Activated CD4-positive, alpha-beta memory T cell treated with anti-CD3 and anti-CD28 coated beads, Interleukin-2, amount 10 ng/mL, durations not matched to agents 7 days and 5 days (primary cell): ENCODE measurements at regions not wholly inside any gene's neighbourhood (a gene's known extent, or its start where the extent isn't known, plus 50 kb on each side); places are given as distances from the start of the nearest gene placed in this dataset.

Experiments used
- CTCF ChIA-PET: fragments of 350-600 bp; sonication (Branson Sonifier 250); formaldehyde crosslinking; loops from one replicate; lab custom pipeline; 2021; ENCODE audit warnings: antibody characterized with exemption, inconsistent platforms; lab: Charles Lee
- POLR2A ChIA-PET: fragments of 350-600 bp; sonication (Branson Sonifier 250); formaldehyde crosslinking; loops from one replicate; lab custom pipeline; 2021; ENCODE audit warnings: antibody characterized with exemption; lab: Charles Lee
- DNase-seq: peaks from one replicate; pipeline ENCODE4 v3.0.0-alpha.2; 2020
- H3K27ac Mint-ChIP-seq: one replicate; pipeline ENCODE4 v1.8.0; 2021; ENCODE audit warnings: mild to moderate bottlenecking, mixed read lengths
- H3K27me3 Mint-ChIP-seq: one replicate; pipeline ENCODE4 v1.8.0; 2021; ENCODE audit warnings: mixed read lengths
- H3K36me3 Mint-ChIP-seq: one replicate; pipeline ENCODE4 v1.8.0; 2021; ENCODE audit warnings: low read depth, mixed read lengths
- H3K4me1 Mint-ChIP-seq: one replicate; pipeline ENCODE4 v1.8.0; 2021; ENCODE audit warnings: mixed read lengths
- H3K4me3 Mint-ChIP-seq: one replicate; pipeline ENCODE4 v1.8.0; 2021; ENCODE audit warnings: mild to moderate bottlenecking, mixed read lengths
- H3K9me3 Mint-ChIP-seq: one replicate; pipeline ENCODE4 v1.8.0; 2021; ENCODE audit warnings: mixed read lengths

DNA sequence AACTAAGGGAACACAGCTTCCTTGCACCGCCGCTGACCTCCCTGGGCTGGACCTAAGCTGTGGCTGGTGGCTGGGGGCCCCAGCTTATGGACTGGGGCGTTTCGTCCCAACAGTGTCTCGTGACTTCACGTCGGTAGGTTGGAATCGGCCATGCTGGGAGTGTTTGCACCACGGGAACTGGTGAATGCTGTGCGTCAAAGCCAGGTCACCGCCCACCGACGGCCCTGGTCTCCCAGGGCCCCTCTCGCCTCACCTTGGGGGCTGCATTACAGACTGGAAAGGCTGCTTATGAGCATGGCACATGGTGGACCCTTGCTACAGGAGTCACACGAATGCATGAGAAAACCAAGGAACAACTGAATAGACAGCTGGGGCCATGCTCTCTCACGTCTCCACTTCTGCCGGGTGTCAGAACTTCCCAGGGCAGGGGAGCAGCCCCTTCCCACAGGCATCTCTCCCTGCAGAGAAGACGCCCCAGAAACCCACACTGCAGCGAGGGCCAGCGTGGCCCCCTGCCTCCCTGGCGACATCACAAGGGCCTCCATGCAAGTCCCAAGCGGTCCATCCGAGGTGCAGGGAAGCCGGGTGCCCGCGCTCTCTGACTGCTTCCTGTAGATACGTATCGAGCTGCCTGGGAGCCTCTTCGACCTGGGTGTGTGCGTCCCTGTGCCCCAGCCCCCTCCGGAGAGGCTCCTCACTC lies 81.7 kb downstream of the SIK1 start:
- peaks cover 8% of the 10 kb centered on the region for H3K4me1 Mint-ChIP-seq
- ChIA-PET POLR2A (no interaction called here), CTCF (no interaction called here)
- no peaks in the 10 kb centered on the region for H3K27me3 Mint-ChIP-seq
- H3K9me3 Mint-ChIP-seq, result no peaks in the 10 kb centered on the region
- DNase-seq, result no peak
- H3K36me3 Mint-ChIP-seq, result no peaks in the 10 kb centered on the region
- no peak overlapping the region for H3K4me3 Mint-ChIP-seq
- H3K27ac Mint-ChIP-seq, result no peak overlapping the region

DNA sequence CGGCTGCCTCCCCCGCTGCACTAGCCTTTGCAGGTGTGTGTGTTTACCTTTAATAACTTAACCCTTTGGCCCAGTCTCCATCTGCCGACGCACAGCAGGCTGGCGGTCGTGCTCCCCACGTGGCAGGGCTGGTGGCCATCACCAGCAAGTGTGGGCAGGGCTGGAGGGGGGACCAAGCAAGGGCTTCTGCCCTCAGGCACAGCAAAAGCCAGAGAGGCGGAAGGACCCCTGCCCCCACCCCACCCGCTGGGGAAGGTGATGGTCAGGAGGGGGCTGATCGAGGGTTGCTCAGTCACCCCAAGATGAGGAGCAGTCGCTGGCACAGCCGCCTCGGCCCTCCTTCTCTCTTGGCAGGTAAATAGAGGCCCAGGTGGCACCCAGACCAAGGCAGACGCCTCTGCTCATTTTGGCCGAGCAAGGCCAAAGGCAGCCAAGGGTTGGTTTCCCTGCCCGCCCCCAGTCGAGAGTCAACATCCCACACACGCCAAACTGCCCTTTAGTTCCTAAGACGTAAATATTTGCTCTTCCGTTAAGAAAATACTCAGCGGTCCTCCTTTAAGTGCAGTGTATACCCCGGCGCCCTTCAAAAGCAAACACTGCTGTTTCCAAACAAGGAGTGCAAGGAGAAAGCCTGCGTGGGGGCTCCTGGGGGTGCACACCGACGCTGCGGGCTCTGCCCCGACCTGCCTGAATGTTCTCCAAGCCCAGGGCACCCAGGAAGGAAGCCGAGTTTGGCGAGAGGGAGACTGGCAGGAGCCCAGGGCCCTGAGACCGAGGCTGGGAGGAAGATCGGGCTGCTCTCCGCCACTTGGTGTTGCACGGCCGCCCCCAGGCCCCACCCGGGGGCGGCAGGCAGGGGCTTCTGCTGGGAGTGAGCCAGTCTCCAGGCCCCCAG lies 82.7 kb downstream of the SIK1 start:
- H3K27me3 Mint-ChIP-seq, result no peaks in the 10 kb centered on the region
- no peak overlapping the region for H3K4me3 Mint-ChIP-seq
- ChIA-PET POLR2A (no interaction called here), CTCF (no interaction called here)
- DNase-seq, result no peak
- H3K27ac Mint-ChIP-seq, result no peak overlapping the region
- H3K9me3 Mint-ChIP-seq, result no peaks in the 10 kb centered on the region
- H3K36me3 Mint-ChIP-seq, result no peaks in the 10 kb centered on the region
- H3K4me1 Mint-ChIP-seq, result peaks cover 8% of the 10 kb centered on the region

GRCh38 chr21:43343095-43343991 lies 83.6 kb downstream of the SIK1 start:
- no peak overlapping the region for H3K4me3 Mint-ChIP-seq
- DNase-seq, result no peak
- no peak overlapping the region for H3K27ac Mint-ChIP-seq
- ChIA-PET CTCF (no interaction called here), POLR2A (no interaction called here)
- H3K36me3 Mint-ChIP-seq, result no peaks in the 10 kb centered on the region
- no peaks in the 10 kb centered on the region for H3K27me3 Mint-ChIP-seq
- peaks cover 10% of the 10 kb centered on the region for H3K4me1 Mint-ChIP-seq
- no peaks in the 10 kb centered on the region for H3K9me3 Mint-ChIP-seq

DNA sequence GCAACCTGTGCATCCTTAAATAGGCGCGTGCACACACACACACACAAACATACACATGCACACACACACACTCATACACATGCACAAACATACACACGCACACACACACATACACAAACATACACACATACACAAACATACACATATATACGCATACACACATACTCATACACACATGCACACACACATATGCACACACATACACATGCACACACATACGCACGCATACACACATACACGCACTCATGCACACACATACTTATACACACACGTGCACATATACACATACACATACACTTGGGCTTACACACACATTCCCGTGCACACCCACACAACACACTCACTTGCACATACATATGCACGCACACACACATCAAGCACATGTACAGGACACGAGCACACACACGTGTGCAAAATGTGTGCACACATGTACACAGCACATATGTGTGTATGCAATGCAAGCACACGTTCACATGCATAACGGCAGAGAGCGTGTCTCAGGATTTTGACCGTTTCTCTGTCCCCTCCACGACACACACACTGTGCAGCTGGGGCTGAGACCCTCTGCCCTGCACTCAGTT lies 84.5 kb downstream of the SIK1 start:
- CTCF ChIA-PET, result no interaction called here
- POLR2A ChIA-PET, result no interaction called here
- H3K27ac Mint-ChIP-seq, result no peak overlapping the region
- H3K36me3 Mint-ChIP-seq, result peaks cover 5% of the 10 kb centered on the region
- no peak for DNase-seq
- H3K9me3 Mint-ChIP-seq, result peaks cover 6% of the 10 kb centered on the region
- H3K27me3 Mint-ChIP-seq, result no peaks in the 10 kb centered on the region
- H3K4me3 Mint-ChIP-seq, result no peak overlapping the region
- peaks cover 13% of the 10 kb centered on the region for H3K4me1 Mint-ChIP-seq

DNA sequence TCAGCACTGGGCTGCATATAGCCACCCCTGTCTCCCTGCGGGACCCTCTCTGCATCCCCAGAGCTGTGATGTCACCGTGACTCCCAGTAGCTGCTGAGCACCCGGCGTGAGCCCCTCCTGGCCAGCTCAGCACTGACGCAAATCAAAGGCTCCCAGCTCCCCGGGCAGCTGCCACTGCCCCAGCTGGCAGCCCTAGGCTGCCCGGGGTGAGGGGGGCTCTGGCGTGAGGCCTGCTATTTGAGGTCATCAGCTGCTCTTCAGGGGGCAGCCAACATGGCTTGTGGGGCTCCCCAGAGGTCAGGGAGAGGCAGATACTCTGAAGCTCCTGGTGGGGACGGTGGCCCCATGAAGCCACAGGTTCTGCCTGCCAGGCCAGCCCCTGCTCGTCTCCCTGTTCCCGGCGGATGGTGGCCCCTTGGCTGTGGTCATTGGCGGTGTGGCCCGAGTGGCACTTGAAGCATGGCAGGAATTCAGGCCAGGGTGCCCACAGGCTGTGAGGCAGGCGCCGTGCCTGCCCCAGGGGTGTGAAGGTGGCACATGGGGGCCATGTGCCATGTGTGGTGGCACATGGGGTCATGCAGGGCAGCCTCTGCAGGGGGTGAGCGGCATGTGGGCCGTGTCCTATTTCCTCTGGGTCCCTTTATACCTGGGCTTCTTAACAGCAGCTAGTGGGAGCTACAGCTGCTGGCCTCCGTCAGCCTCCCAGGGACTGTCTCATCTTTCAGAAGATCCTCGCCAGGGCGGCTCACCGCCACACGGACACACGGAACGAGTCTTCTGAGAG lies 85.4 kb downstream of the SIK1 start:
- Mint-ChIP-seq H3K36me3 (peaks cover 9% of the 10 kb centered on the region), H3K9me3 (peaks cover 9% of the 10 kb centered on the region), H3K27me3 (no peaks in the 10 kb centered on the region), H3K4me1 (peaks cover 13% of the 10 kb centered on the region), H3K27ac (no peak overlapping the region), H3K4me3 (no peak overlapping the region)
- no peak for DNase-seq
- ChIA-PET POLR2A (no interaction called here), CTCF (no interaction called here)

DNA sequence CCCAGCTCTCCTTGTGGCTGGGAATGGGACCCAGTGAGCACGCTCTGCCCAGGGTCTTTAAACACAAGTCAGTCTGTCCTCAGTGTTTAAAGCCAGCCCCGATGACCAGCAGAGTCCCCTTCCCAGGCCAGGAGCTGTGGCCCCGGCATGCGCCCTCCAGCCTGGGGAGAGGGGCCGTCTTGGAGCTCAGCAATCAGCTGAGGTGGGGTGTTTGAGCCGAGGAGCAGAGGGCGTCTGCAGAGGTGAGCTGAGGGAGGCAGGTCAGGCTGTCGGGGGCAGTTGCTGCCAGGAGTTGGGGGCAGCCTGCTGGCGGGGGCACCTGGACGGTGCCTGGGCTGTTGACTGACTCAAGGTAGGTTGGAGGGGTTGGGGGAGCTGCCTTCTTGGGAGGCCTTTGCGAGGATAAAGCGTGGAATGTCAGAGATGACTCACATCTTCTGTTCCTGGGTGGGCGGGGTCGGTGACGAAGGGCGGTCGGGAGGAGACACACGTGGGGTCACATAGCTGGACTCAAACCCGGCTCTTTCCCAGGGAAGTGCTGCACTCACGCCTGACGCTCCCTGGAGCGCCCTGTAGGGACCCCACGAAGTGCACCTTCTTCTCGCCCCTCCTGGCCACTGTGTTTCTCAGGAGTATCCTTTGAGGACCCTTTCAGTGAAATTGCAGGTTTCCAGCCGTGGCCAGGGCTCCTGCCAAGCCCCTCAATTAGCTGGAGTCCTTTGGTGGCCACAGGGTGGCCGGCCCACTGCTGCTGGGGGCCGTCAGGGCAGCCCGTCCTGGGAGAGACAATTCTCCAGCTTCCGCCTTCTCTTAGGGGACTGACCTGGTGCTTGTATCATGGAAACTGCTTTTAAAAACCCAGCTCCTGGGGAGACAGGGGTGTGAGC lies 86.2 kb downstream of the SIK1 start:
- no peak for DNase-seq
- no peaks in the 10 kb centered on the region for H3K27me3 Mint-ChIP-seq
- H3K27ac Mint-ChIP-seq, result no peak overlapping the region
- H3K4me3 Mint-ChIP-seq, result no peak overlapping the region
- peaks cover 9% of the 10 kb centered on the region for H3K36me3 Mint-ChIP-seq
- H3K4me1 Mint-ChIP-seq, result peaks cover 6% of the 10 kb centered on the region
- ChIA-PET POLR2A (no interaction called here), CTCF (no interaction called here)
- H3K9me3 Mint-ChIP-seq, result peaks cover 9% of the 10 kb centered on the region

- Mint-ChIP-seq H3K36me3 (peaks cover 9% of the 10 kb centered on the region), H3K27ac (no peak overlapping the region), H3K4me3 (no peak overlapping the region), H3K9me3 (peaks cover 13% of the 10 kb centered on the region), H3K4me1 (peaks cover 5% of the 10 kb centered on the region), H3K27me3 (peaks cover under 1% of the 10 kb centered on the region)
- CTCF ChIA-PET, result no interaction called here
- no peak for DNase-seq
- POLR2A ChIA-PET, result no interaction called here
Observed at GRCh38 chr21:43339668-43340067, 87.3 kb downstream of the SIK1 start.

DNA sequence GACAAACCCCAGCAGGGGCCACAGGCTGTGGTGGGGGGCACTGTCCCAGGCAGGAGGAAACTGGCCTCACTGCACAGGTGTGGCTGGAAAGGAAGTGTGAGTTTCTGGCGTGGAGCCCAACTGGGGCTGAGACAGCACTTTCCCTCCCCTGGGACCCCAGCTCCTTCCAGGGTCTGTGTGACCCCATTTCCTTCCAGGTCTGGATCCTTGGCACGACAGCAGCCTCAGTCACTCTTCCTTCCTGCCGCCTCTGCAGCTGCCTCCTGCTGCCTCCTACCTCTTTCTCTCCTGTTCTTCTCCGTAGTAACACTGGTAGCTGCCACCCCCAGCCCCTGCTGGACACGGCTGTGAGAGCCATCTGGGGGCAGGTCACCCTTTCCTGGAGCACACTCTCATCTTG lies 88.0 kb downstream of the SIK1 start:
- CTCF ChIA-PET, result no interaction called here
- Mint-ChIP-seq H3K4me1 (peaks cover 5% of the 10 kb centered on the region), H3K27me3 (peaks cover 3% of the 10 kb centered on the region), H3K36me3 (peaks cover 12% of the 10 kb centered on the region), H3K4me3 (no peak overlapping the region), H3K27ac (no peak overlapping the region), H3K9me3 (peaks cover 16% of the 10 kb centered on the region)
- POLR2A ChIA-PET, result no interaction called here
- DNase-seq, result no peak

GRCh38 chr21:43337901-43338655 lies 88.9 kb downstream of the SIK1 start:
- Mint-ChIP-seq H3K27ac (no peak overlapping the region), H3K27me3 (peaks cover 3% of the 10 kb centered on the region), H3K9me3 (peaks cover 16% of the 10 kb centered on the region), H3K4me3 (no peak overlapping the region), H3K36me3 (peaks cover 12% of the 10 kb centered on the region), H3K4me1 (peaks cover 5% of the 10 kb centered on the region)
- ChIA-PET CTCF (no interaction called here), POLR2A (interaction anchor here (0.6 kb wide), 1 partner anchor 1421 kb away, joined by 3 read pairs; no protein-coding TSS in a partner anchor)
- no peak for DNase-seq

GRCh38 chr21:43335119-43335518 lies 91.8 kb downstream of the SIK1 start:
- no peak for DNase-seq
- Mint-ChIP-seq H3K27me3 (peaks cover 6% of the 10 kb centered on the region), H3K27ac (no peak overlapping the region), H3K4me3 (no peak overlapping the region), H3K4me1 (peaks cover 5% of the 10 kb centered on the region), H3K36me3 (peaks cover 12% of the 10 kb centered on the region), H3K9me3 (peaks cover 16% of the 10 kb centered on the region)
- ChIA-PET POLR2A (no interaction called here), CTCF (no interaction called here)
